GM12878 (cell line): ENCODE measurements at regions not wholly inside any gene's neighbourhood (a gene's known extent, or its start where the extent isn't known, plus 50 kb on each side); places are given as distances from the start of the nearest gene placed in this dataset.

ENCODE experiments used
- ATAC-seq: fragments of 200-7000 bp; cut with Tn5 transposase; 3 replicates; pipeline ENCODE4 v1.9.1; 2020; ENCODE audit warnings: mild to moderate bottlenecking, moderate library complexity
- BruUV-seq: library from RNA; stranded (reverse); fragments of 400-500 nt; replicated peaks from 2 replicates; lab custom pipeline; 2021; lab: Mats Ljungman, UMichigan
- CTCF ChIA-PET: fragments of 300-600 bp; sonication (Branson Sonifier 250); formaldehyde crosslinking; extraction: SDS; loops from one replicate; lab custom pipeline; 2021; ENCODE audit warnings: inconsistent platforms; lab: Yijun Ruan, JAX
- POLR2A ChIA-PET: fragments of 350-600 bp; formaldehyde crosslinking; extraction: SDS; loops from one replicate; lab custom pipeline; 2021; ENCODE audit warnings: inconsistent platforms; lab: Charles Lee
- RAD21 ChIA-PET: fragments of 300-600 bp; sonication (Branson Sonifier 250); formaldehyde crosslinking; loops from one replicate; lab custom pipeline; 2023; ENCODE audit warnings: antibody characterized with exemption; ENCODE audit not compliant: unreplicated experiment; lab: Charles Lee
- SMC1A ChIA-PET: fragments of 300-600 bp; sonication (Branson Sonifier 250); formaldehyde crosslinking; loops from one replicate; lab custom pipeline; 2023; ENCODE audit not compliant: unreplicated experiment, uncharacterized antibody; lab: Charles Lee
- DNase-seq: peaks from one replicate; pipeline ENCODE4 v3.0.0-alpha.2; 2011; ENCODE audit warnings: low read depth, low spot score
- FAIRE-seq: peaks from 3 replicates; lab custom pipeline; 2011; peaks lifted over from hg19 to GRCh38; lab: Jason Lieb, UNC
- H2AFZ ChIP-seq: 2 replicates; pipeline ENCODE4 v1.6.0; 2011; ENCODE audit warnings: low read depth, low read length, control low read depth; ENCODE audit not compliant: control insufficient read depth
- H3K27ac ChIP-seq: 2 replicates; pipeline ENCODE4 v1.5.1; 2011; ENCODE audit warnings: control low read depth; ENCODE audit not compliant: control insufficient read depth, insufficient read depth
- H3K27me3 ChIP-seq, 2 experiments: replicated peaks in 1 of 2; 2 replicates each; pipeline versions ENCODE4 v1.6.0 to v1.6.1; 2011; ENCODE audit warnings: low read length in 1 of 2; ENCODE audit not compliant: control insufficient read depth in 2 of 2, insufficient read depth in 2 of 2
- H3K36me3 ChIP-seq, 2 experiments: 2 replicates each; pipeline ENCODE4 v1.5.1; 2011; ENCODE audit warnings: low read length in 1 of 2; ENCODE audit not compliant: control insufficient read depth in 2 of 2, insufficient read depth in 2 of 2
- H3K4me1 ChIP-seq: 2 replicates; pipeline ENCODE4 v1.6.1; 2011; ENCODE audit warnings: mild to moderate bottlenecking, low read length, moderate library complexity, mixed read lengths; ENCODE audit not compliant: control insufficient read depth, insufficient read depth
- H3K4me2 ChIP-seq: 2 replicates; pipeline ENCODE4 v1.6.0; 2011; ENCODE audit warnings: control low read depth; ENCODE audit not compliant: control insufficient read depth, insufficient read depth
- H3K4me3 ChIP-seq: fragments of 200-600 bp; sonication (generic); 2 replicates; pipeline ENCODE4 v1.5.1; 2016
- H3K79me2 ChIP-seq: 2 replicates; pipeline ENCODE4 v1.6.0; 2011; ENCODE audit warnings: low read length; ENCODE audit not compliant: control insufficient read depth, insufficient read depth
- H3K9ac ChIP-seq: 2 replicates; pipeline ENCODE4 v1.8.0; 2011; ENCODE audit warnings: low read length, control low read depth, mixed read lengths; ENCODE audit not compliant: control insufficient read depth, insufficient read depth
- H3K9me3 ChIP-seq: replicated peaks from 3 replicates; pipeline ENCODE4 v1.5.1; 2011; ENCODE audit warnings: mild to moderate bottlenecking, low read length; ENCODE audit not compliant: control insufficient read depth, insufficient read depth
- H4K20me1 ChIP-seq: 2 replicates; pipeline ENCODE4 v1.6.0; 2011; ENCODE audit not compliant: control insufficient read depth, insufficient read depth
- ATF7 ChIP-seq: fragments of 450-650 bp; IDR thresholded peaks from 2 replicates; pipeline ENCODE4 v1.6.1; 2016; ENCODE audit warnings: low read depth, mild to moderate bottlenecking
- CHD2 ChIP-seq: IDR thresholded peaks from 2 replicates; pipeline ENCODE4 v1.6.1; 2011; ENCODE audit warnings: low read depth, low read length, improper control_type of control experiment, borderline replicate concordance
- EZH2 ChIP-seq: IDR thresholded peaks from 2 replicates; pipeline ENCODE4 v1.6.1; 2012; ENCODE audit warnings: low read depth, mild to moderate bottlenecking, control low read depth, inconsistent platforms, low read length, borderline replicate concordance; ENCODE audit not compliant: control insufficient read depth
- MXI1 ChIP-seq: fragments of 150-350 bp; IDR thresholded peaks from 2 replicates; pipeline ENCODE4 v1.6.1; 2011; ENCODE audit warnings: low read depth, mild to moderate bottlenecking, inconsistent platforms, low read length, improper control_type of control experiment
- NR2F1 ChIP-seq: fragments of 450-650 bp; conservative IDR thresholded peaks from 2 replicates; pipeline ENCODE4 v1.6.1; 2017; ENCODE audit warnings: mild to moderate bottlenecking
- NRF1 ChIP-seq: conservative IDR thresholded peaks from 2 replicates; pipeline ENCODE4 v1.6.1; 2011; ENCODE audit warnings: mild to moderate bottlenecking, low read depth, low read length, improper control_type of control experiment
- POLR2A ChIP-seq: IDR thresholded peaks from 2 replicates; pipeline ENCODE4 v1.6.1; 2011; ENCODE audit warnings: low read depth, mild to moderate bottlenecking, low read length
- RUNX3 ChIP-seq: IDR thresholded peaks from 2 replicates; pipeline ENCODE4 v1.6.1; 2012; ENCODE audit warnings: low read length, inconsistent platforms
- SIX5 ChIP-seq: IDR thresholded peaks from 2 replicates; pipeline ENCODE4 v1.6.1; 2011; ENCODE audit warnings: mild to moderate bottlenecking, low read depth, low read length, moderate library complexity; ENCODE audit not compliant: severe bottlenecking
- SMC3 ChIP-seq: IDR thresholded peaks from 2 replicates; pipeline ENCODE4 v1.6.1; 2011; ENCODE audit warnings: low read length, improper control_type of control experiment, borderline replicate concordance
- TBL1XR1 ChIP-seq: IDR thresholded peaks from 2 replicates; pipeline ENCODE4 v1.6.1; 2012; ENCODE audit warnings: low read depth, low read length, improper control_type of control experiment
- WGBS: methylation state at CpG from one replicate; pipeline ENCODE4 v1.1.6; 2016; ENCODE audit warnings: low lambda C conversion rate; ENCODE audit not compliant: insufficient replicate concordance, insufficient coverage; ENCODE audit errors: missing lambda C conversion rate; 5-methylcytosine and 5-hydroxymethylcytosine counted together
- in situ Hi-C: fragments of 300-500 bp; cut with MboI; formaldehyde crosslinking; loops from 9 replicates; pipeline ENCODE4 v1.14.3; 2018; ENCODE audit warnings: mixed read lengths
- intact Hi-C: fragments of 100-400 bp; cut with micrococcal nuclease; formaldehyde crosslinking; loops from one replicate; pipeline ENCODE4 v1.14.2; 2022; ENCODE audit not compliant: unreplicated experiment
- TF ChIP-seq, protein P1 (sequence below): fragments of 450-650 bp; IDR thresholded peaks from 2 replicates; pipeline ENCODE4 v1.6.1; 2017; ENCODE audit warnings: mild to moderate bottlenecking
- TF ChIP-seq, protein P2 (sequence below): IDR thresholded peaks from 2 replicates; pipeline ENCODE4 v1.6.1; 2012; ENCODE audit warnings: mild to moderate bottlenecking, low read depth, low read length
- TF ChIP-seq, protein P3 (sequence below): fragments of 450-650 bp; IDR thresholded peaks from 2 replicates; pipeline ENCODE4 v1.6.1; 2016; ENCODE audit warnings: mild to moderate bottlenecking
- TF ChIP-seq, protein P4 (sequence below): IDR thresholded peaks from 2 replicates; pipeline ENCODE4 v1.6.1; 2011; ENCODE audit warnings: low read depth, mild to moderate bottlenecking, low read length, moderate library complexity, borderline replicate concordance; ENCODE audit errors: extremely low read depth

DNA sequence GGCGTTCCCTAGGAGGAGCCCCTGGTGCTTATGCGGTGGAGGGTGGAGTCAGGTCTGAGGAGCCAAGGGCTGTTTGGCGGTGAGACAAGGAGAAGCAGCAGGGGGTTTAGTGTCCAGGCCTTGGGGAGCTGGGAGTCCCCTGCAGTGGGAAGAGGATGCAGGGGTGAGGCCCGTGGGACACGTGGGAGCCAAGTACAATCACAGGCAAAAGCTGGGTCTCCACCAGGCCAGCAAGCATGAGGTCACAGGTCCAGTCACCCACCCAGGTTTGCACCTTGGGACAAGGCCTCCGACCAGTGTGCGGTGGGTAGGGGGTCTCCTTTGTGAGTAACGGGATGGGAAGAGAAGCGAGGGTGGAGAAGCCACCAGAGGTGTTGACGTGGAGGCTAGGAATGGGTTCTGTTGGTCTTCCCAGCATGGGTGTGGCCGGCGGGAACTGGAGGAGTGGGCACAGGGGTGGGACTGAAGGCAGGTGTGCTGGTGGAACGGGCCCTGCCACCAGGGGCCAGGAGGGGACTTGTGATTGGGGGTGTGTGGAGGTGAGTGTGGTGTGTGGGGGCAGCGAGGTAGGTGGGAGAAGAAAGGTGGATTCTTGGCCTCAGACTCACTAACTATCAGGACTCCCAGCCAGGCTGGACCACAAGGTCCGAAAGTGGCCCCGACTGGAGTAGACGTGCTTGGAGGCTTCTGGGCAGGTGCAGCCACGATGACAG is 953.6 kb downstream of the TBC1D22A start:
- Histone ChIP-seq H4K20me1 (no peaks in the 10 kb centered on the region), H3K9ac (no peak overlapping the region), H2AFZ (no peak overlapping the region), H3K4me2 (no peak overlapping the region), H3K27ac (no peak overlapping the region), H3K4me3 (no peak overlapping the region), H3K27me3 (no peaks in the 10 kb centered on the region), H3K9me3 (no peaks in the 10 kb centered on the region; the same call in 2 of the 3 replicates), H3K79me2 (no peaks in the 10 kb centered on the region), H3K4me1 (no peaks in the 10 kb centered on the region), H3K36me3 (no peaks in the 10 kb centered on the region)
- ChIA-PET POLR2A (no interaction called here), SMC1A (no interaction called here), CTCF (no interaction called here), RAD21 (no interaction called here)
- no TSS peak for BruUV-seq
- intact Hi-C loops: no loop called here
- DNase-seq (no peak), ATAC-seq (no peak), FAIRE-seq (no peak)
- TF ChIP-seq, protein P1, sequence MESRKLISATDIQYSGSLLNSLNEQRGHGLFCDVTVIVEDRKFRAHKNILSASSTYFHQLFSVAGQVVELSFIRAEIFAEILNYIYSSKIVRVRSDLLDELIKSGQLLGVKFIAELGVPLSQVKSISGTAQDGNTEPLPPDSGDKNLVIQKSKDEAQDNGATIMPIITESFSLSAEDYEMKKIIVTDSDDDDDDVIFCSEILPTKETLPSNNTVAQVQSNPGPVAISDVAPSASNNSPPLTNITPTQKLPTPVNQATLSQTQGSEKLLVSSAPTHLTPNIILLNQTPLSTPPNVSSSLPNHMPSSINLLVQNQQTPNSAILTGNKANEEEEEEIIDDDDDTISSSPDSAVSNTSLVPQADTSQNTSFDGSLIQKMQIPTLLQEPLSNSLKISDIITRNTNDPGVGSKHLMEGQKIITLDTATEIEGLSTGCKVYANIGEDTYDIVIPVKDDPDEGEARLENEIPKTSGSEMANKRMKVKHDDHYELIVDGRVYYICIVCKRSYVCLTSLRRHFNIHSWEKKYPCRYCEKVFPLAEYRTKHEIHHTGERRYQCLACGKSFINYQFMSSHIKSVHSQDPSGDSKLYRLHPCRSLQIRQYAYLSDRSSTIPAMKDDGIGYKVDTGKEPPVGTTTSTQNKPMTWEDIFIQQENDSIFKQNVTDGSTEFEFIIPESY: no peak
- TF ChIP-seq CHD2 (no peak), NRF1 (no peak), SIX5 (no peak), POLR2A (no peak), TBL1XR1 (no peak), RUNX3 (no peak), EZH2 (no peak), MXI1 (no peak), NR2F1 (no peak), ATF7 (no peak), SMC3 (no peak)
- TF ChIP-seq, protein P2, sequence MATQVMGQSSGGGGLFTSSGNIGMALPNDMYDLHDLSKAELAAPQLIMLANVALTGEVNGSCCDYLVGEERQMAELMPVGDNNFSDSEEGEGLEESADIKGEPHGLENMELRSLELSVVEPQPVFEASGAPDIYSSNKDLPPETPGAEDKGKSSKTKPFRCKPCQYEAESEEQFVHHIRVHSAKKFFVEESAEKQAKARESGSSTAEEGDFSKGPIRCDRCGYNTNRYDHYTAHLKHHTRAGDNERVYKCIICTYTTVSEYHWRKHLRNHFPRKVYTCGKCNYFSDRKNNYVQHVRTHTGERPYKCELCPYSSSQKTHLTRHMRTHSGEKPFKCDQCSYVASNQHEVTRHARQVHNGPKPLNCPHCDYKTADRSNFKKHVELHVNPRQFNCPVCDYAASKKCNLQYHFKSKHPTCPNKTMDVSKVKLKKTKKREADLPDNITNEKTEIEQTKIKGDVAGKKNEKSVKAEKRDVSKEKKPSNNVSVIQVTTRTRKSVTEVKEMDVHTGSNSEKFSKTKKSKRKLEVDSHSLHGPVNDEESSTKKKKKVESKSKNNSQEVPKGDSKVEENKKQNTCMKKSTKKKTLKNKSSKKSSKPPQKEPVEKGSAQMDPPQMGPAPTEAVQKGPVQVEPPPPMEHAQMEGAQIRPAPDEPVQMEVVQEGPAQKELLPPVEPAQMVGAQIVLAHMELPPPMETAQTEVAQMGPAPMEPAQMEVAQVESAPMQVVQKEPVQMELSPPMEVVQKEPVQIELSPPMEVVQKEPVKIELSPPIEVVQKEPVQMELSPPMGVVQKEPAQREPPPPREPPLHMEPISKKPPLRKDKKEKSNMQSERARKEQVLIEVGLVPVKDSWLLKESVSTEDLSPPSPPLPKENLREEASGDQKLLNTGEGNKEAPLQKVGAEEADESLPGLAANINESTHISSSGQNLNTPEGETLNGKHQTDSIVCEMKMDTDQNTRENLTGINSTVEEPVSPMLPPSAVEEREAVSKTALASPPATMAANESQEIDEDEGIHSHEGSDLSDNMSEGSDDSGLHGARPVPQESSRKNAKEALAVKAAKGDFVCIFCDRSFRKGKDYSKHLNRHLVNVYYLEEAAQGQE: no peak
- TF ChIP-seq, protein P3, sequence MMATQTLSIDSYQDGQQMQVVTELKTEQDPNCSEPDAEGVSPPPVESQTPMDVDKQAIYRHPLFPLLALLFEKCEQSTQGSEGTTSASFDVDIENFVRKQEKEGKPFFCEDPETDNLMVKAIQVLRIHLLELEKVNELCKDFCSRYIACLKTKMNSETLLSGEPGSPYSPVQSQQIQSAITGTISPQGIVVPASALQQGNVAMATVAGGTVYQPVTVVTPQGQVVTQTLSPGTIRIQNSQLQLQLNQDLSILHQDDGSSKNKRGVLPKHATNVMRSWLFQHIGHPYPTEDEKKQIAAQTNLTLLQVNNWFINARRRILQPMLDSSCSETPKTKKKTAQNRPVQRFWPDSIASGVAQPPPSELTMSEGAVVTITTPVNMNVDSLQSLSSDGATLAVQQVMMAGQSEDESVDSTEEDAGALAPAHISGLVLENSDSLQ: no peak
- TF ChIP-seq, protein P4, sequence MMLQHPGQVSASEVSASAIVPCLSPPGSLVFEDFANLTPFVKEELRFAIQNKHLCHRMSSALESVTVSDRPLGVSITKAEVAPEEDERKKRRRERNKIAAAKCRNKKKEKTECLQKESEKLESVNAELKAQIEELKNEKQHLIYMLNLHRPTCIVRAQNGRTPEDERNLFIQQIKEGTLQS: no peak
- in situ Hi-C loops: no loop called here
- WGBS: 51% methylated on average over 18 of the region's 18 CpGs
